Liver (tissue), 7 donors: ENCODE measurements at regions not wholly inside any gene's neighbourhood (a gene's known extent, or its start where the extent isn't known, plus 50 kb on each side); places are given as distances from the start of the nearest gene placed in this dataset.

Experiments
- DNase-seq: peaks from one replicate; pipeline ENCODE4 v3.0.0-alpha.2; 2017; ENCODE audit warnings: low spot score
- H3K27ac ChIP-seq, 2 donors: one replicate each; pipeline ENCODE4 v1.7.0; 2013; ENCODE audit warnings: inconsistent platforms in 2 of 2, low read length in 2 of 2, control low read depth in 1 of 2, low read depth in 1 of 2, mild to moderate bottlenecking in 1 of 2
- H3K27me3 ChIP-seq, 4 donors: one replicate each; pipeline versions ENCODE4 v1.6.1 to v1.7.0; 2013; ENCODE audit warnings: low read length in 3 of 4, inconsistent platforms in 1 of 4, mild to moderate bottlenecking in 1 of 4, moderate library complexity in 1 of 4; ENCODE audit not compliant: control insufficient read depth in 4 of 4, insufficient read depth in 4 of 4
- H3K36me3 ChIP-seq, 4 donors: one replicate each; pipeline versions ENCODE4 v1.6.1 to v1.7.0; 2013; ENCODE audit warnings: low read length in 3 of 4, mild to moderate bottlenecking in 3 of 4, low read depth in 1 of 4, moderate library complexity in 1 of 4; ENCODE audit not compliant: control insufficient read depth in 4 of 4, insufficient read depth in 3 of 4
- H3K4me1 ChIP-seq, 4 donors: one replicate each; pipeline versions ENCODE4 v1.6.1 to v1.7.0; 2013; ENCODE audit warnings: low read length in 3 of 4, mild to moderate bottlenecking in 3 of 4, moderate library complexity in 1 of 4; ENCODE audit not compliant: control insufficient read depth in 4 of 4, insufficient read depth in 4 of 4
- H3K4me3 ChIP-seq, 3 donors: one replicate each; pipeline versions ENCODE4 v1.6.1 to v1.7.0; 2013; ENCODE audit warnings: low read length in 3 of 3, control low read depth in 1 of 3, low read depth in 1 of 3, mild to moderate bottlenecking in 1 of 3
- H3K9ac ChIP-seq, 2 donors: one replicate each; pipeline ENCODE4 v1.7.0; 2013; ENCODE audit warnings: low read length in 2 of 2, mild to moderate bottlenecking in 2 of 2, moderate library complexity in 2 of 2, control low read depth in 1 of 2, low read depth in 1 of 2
- H3K9me3 ChIP-seq, 4 donors: one replicate each; pipeline versions ENCODE4 v1.6.1 to v1.7.0; 2013; ENCODE audit warnings: low read length in 3 of 4; ENCODE audit not compliant: control insufficient read depth in 4 of 4
- EGR1 ChIP-seq, 2 donors: IDR thresholded peaks; 2 replicates each; pipeline ENCODE4 v1.6.1; 2016 to 2018; ENCODE audit warnings: antibody characterized with exemption in 2 of 2, low read depth in 2 of 2
- FOXA1 ChIP-seq: IDR thresholded peaks from 2 replicates; pipeline ENCODE4 v1.6.1; 2016; ENCODE audit warnings: antibody characterized with exemption
- FOXA2 ChIP-seq: IDR thresholded peaks from 2 replicates; pipeline ENCODE4 v1.6.1; 2016; ENCODE audit warnings: antibody characterized with exemption
- HNF4A ChIP-seq, 2 donors: conservative IDR thresholded peaks; 2 replicates each; pipeline ENCODE4 v1.6.1; 2016; ENCODE audit warnings: antibody characterized with exemption in 2 of 2, mild to moderate bottlenecking in 2 of 2
- JUND ChIP-seq, 2 donors: IDR thresholded peaks; 2 replicates each; pipeline ENCODE4 v1.6.1; 2016; ENCODE audit warnings: antibody characterized with exemption in 2 of 2
- RAD21 ChIP-seq, 2 donors: IDR thresholded peaks; 2 replicates each; pipeline ENCODE4 v1.6.1; 2016; ENCODE audit warnings: antibody characterized with exemption in 2 of 2, mild to moderate bottlenecking in 2 of 2
- RXRA ChIP-seq, 2 donors: IDR thresholded peaks; 2 replicates each; pipeline ENCODE4 v1.6.1; 2017 to 2018; ENCODE audit warnings: antibody characterized with exemption in 2 of 2, mild to moderate bottlenecking in 1 of 2
- SP1 ChIP-seq: IDR thresholded peaks from 2 replicates; pipeline ENCODE4 v1.6.1; 2018; ENCODE audit warnings: antibody characterized with exemption, mild to moderate bottlenecking
- TAF1 ChIP-seq: conservative IDR thresholded peaks from 2 replicates; pipeline ENCODE4 v1.6.1; 2016; ENCODE audit warnings: antibody characterized with exemption, mild to moderate bottlenecking
- YY1 ChIP-seq: IDR thresholded peaks from 2 replicates; pipeline ENCODE4 v1.6.1; 2016; ENCODE audit warnings: antibody characterized with exemption, mild to moderate bottlenecking
- WGBS: extraction: QIAGEN DNeasy Blood & Tissue Kit; methylation state at CpG from one replicate; pipeline ENCODE4 v1.1.7; 2013; 5-methylcytosine and 5-hydroxymethylcytosine counted together
- TF ChIP-seq, protein P1 (sequence below): IDR thresholded peaks from 2 replicates; pipeline ENCODE4 v1.6.1; 2016; ENCODE audit warnings: antibody characterized with exemption
- donor health status: healthy.
- donor health status: healthy.
- donor health status: healthy.
- donor health status: healthy.

DNA sequence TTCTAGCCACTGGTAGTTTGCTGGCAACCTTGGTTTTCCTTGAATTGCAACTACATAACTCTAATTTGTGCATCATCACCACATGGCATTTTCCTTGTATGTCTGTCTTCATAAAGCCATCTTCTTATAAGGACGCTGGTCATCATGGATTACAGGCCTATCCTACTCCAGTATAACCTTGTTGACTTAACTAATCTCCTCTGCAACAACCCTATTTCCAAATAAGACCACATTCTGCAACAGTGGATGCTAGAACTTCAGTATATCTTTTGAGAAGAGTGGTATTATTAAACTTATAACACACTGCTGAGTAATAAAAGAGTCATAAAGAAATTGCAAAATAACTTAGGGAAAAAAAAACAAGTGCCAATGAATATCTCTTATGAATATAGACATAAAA is 511.8 kb upstream of the FOXG1 start:
- 89% methylated on average over 1 of the region's 1 CpG for WGBS
- Histone ChIP-seq H3K9me3 (no peaks in the 10 kb centered on the region), H3K4me1 (no peaks in the 10 kb centered on the region), H3K4me3 (no peak overlapping the region), H3K9ac (no peak overlapping the region), H3K27ac (no peak overlapping the region), H3K36me3 (no peaks in the 10 kb centered on the region), H3K27me3 (no peaks in the 10 kb centered on the region)
- no peak for DNase-seq
- no peak for TF ChIP-seq JUND (IDR thresholded peaks at IDR 0.05)

DNA sequence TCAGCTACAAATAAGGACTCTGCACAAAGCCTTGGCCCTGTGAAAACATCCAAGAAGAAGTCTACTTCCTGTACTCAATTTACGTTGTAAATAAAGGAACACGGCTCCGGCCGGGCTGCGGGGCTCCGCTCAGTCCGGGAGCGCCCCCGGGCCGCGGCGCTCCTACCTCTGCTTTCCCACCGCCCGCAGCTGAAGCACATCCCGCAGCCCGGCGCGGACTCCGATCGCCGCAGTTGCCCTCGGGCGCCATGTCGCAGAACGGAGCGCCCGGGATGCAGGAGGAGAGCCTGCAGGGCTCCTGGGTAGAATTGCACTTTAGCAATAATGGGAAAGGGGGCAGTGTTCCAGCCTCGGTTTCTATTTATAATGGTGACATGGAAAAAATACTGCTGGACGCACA is 502.3 kb upstream of the FOXG1 start:
- H3K27ac ChIP-seq: no peak overlapping the region
- DNase-seq: no peak
- H3K9ac ChIP-seq: no peak overlapping the region
- 60% methylated on average over 29 of the region's 29 CpGs for WGBS
- H3K36me3 ChIP-seq: no peaks in the 10 kb centered on the region
- no peak overlapping the region for H3K4me3 ChIP-seq
- TF ChIP-seq FOXA2: no peak
- TF ChIP-seq FOXA1: no peak
- no peaks in the 10 kb centered on the region for H3K9me3 ChIP-seq
- no peaks in the 10 kb centered on the region for H3K27me3 ChIP-seq
- no peaks in the 10 kb centered on the region for H3K4me1 ChIP-seq

DNA sequence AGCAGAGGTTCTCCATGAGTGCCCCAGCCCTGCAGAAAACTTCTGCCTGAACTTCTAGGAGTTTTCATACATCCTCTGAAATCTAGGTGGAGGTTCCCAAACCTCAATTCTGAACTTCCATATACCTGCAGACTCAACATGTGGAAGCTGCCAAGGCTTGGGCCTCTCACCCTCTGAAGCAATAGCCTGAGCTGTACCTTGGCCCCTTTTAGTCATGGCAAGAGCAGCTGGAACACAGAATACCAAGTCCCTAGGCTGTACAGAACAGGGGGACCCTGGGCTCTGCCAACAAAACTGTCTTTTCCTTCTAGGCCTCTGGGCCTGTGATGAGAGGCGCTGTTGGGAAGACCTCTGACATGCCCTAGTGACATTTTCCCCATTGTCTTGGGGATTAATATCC is 494.3 kb upstream of the FOXG1 start:
- TF ChIP-seq RAD21 (IDR thresholded peaks at IDR 0.05) (no peak), HNF4A (conservative IDR thresholded peaks at IDR 0.05) (peak; percentile 60 to 64)
- Histone ChIP-seq H3K4me3 (no peak overlapping the region), H3K4me1 (peaks cover 0 to 2% (median 0%) of the 10 kb centered on the region in 4 donors), H3K36me3 (no peaks in the 10 kb centered on the region), H3K27ac (no peak overlapping the region), H3K9me3 (no peaks in the 10 kb centered on the region), H3K9ac (no peak overlapping the region), H3K27me3 (no peaks in the 10 kb centered on the region)
- DNase-seq: no peak
- 87% methylated on average over 1 of the region's 1 CpG for WGBS

DNA sequence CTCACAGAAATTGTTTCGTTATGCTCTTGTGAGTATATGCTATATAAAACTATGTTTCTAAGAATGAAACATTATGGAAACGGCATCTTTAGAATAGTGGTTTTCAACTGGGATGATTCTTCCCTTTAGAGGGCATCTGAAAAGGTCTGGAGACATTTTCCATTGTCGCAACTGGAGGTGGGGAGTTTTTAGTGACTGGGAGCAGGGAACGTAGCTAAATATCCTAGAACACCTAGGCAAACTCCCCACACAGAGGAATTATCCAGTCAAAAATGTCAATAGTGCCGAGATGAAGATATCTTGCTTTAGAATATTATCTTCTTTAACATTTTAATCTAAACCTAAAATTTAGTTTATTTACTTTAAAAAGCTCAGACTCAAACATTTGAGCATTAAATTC is 486.1 kb upstream of the FOXG1 start:
- Histone ChIP-seq H3K4me3 (peak overlapping the region; percentile 46 to 76 (median 59)), H3K9me3 (no peaks in the 10 kb centered on the region), H3K27me3 (no peaks in the 10 kb centered on the region), H3K27ac (peak overlapping the region; percentile 77 to 88), H3K4me1 (peaks cover 0 to 18% (median 0%) of the 10 kb centered on the region in 4 donors), H3K36me3 (no peaks in the 10 kb centered on the region), H3K9ac (peak overlapping the region; percentile 88 to 92)
- 41% methylated on average over 5 of the region's 5 CpGs for WGBS
- TF ChIP-seq JUND (IDR thresholded peaks at IDR 0.05) (no peak), RXRA (IDR thresholded peaks at IDR 0.05) (no peak), YY1 (peak; percentile 29), TAF1 (no peak), EGR1 (IDR thresholded peaks at IDR 0.05; ENCODE audit: low read depth in 2 of 2) (no peak), SP1 (no peak), FOXA1 (no peak)
- TF ChIP-seq, protein P1, sequence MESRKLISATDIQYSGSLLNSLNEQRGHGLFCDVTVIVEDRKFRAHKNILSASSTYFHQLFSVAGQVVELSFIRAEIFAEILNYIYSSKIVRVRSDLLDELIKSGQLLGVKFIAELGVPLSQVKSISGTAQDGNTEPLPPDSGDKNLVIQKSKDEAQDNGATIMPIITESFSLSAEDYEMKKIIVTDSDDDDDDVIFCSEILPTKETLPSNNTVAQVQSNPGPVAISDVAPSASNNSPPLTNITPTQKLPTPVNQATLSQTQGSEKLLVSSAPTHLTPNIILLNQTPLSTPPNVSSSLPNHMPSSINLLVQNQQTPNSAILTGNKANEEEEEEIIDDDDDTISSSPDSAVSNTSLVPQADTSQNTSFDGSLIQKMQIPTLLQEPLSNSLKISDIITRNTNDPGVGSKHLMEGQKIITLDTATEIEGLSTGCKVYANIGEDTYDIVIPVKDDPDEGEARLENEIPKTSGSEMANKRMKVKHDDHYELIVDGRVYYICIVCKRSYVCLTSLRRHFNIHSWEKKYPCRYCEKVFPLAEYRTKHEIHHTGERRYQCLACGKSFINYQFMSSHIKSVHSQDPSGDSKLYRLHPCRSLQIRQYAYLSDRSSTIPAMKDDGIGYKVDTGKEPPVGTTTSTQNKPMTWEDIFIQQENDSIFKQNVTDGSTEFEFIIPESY: no peak
- no peak for DNase-seq
